DOHH2 (cell line): ENCODE measurements at regions not wholly inside any gene's neighbourhood (a gene's known extent, or its start where the extent isn't known, plus 50 kb on each side); places are given as distances from the start of the nearest gene placed in this dataset.

Experiments used
- H3F3A ChIP-seq: fragments of 200-600 bp; sonication (generic), shearing (Covaris generic); 2 replicates; pipeline ENCODE4 v1.6.0; 2016; ENCODE audit warnings: antibody characterized with exemption, mild to moderate bottlenecking; ENCODE audit not compliant: control insufficient read depth, insufficient read depth
- H3K27ac ChIP-seq: fragments of 200-600 bp; sonication (generic); 2 replicates; pipeline ENCODE4 v1.5.1; 2014; ENCODE audit warnings: low read depth, mild to moderate bottlenecking, low read length, moderate library complexity
- H3K27me3 ChIP-seq: fragments of 200-600 bp; sonication (generic); 2 replicates; pipeline ENCODE4 v1.6.1; 2014; ENCODE audit warnings: mild to moderate bottlenecking, low read length, mixed read lengths; ENCODE audit not compliant: control insufficient read depth
- H3K36me3 ChIP-seq: fragments of 200-600 bp; sonication (generic); 2 replicates; pipeline ENCODE4 v1.6.1; 2014; ENCODE audit warnings: mild to moderate bottlenecking, low read length, moderate library complexity, mixed read lengths; ENCODE audit not compliant: control insufficient read depth
- H3K4me1 ChIP-seq: fragments of 200-600 bp; sonication (generic); 2 replicates; pipeline ENCODE4 v1.6.1; 2014; ENCODE audit warnings: mild to moderate bottlenecking, low read length, mixed read lengths; ENCODE audit not compliant: control insufficient read depth
- H3K4me2 ChIP-seq: fragments of 200-600 bp; sonication (generic); 2 replicates; pipeline ENCODE4 v1.6.0; 2014; ENCODE audit warnings: mild to moderate bottlenecking, low read length, moderate library complexity
- H3K4me3 ChIP-seq: fragments of 200-600 bp; sonication (generic); 2 replicates; pipeline ENCODE4 v1.5.1; 2014; ENCODE audit warnings: mild to moderate bottlenecking, low read length, mixed read lengths
- H3K79me2 ChIP-seq: fragments of 200-600 bp; sonication (generic); 2 replicates; pipeline ENCODE4 v1.6.1; 2014; ENCODE audit warnings: mild to moderate bottlenecking, low read length, mixed read lengths; ENCODE audit not compliant: control insufficient read depth
- H3K9me2 ChIP-seq: fragments of 200-600 bp; sonication (generic); replicated peaks from 2 replicates; pipeline ENCODE4 v1.6.1; 2014; ENCODE audit warnings: mild to moderate bottlenecking, low read length, mixed read lengths; ENCODE audit not compliant: control insufficient read depth
- H3K9me3 ChIP-seq: fragments of 200-600 bp; sonication (generic); 2 replicates; pipeline ENCODE4 v1.6.1; 2014; ENCODE audit warnings: antibody characterized with exemption, low read length, mixed read lengths; ENCODE audit not compliant: control insufficient read depth, insufficient read depth
- H4K20me1 ChIP-seq: fragments of 200-600 bp; sonication (generic); 2 replicates; pipeline ENCODE4 v1.6.0; 2014; ENCODE audit warnings: low read depth, mild to moderate bottlenecking, antibody characterized with exemption, low read length, moderate library complexity; ENCODE audit not compliant: control insufficient read depth, insufficient read depth
- EZH2phosphoT487 ChIP-seq: fragments of 200-600 bp; sonication (generic); IDR thresholded peaks from 2 replicates; pipeline ENCODE4 v1.6.1; 2017; ENCODE audit warnings: borderline replicate concordance, mild to moderate bottlenecking, antibody characterized with exemption, low read length, moderate library complexity, mixed read lengths
- TF ChIP-seq, protein P1 (sequence below): fragments of 200-600 bp; sonication (generic); IDR thresholded peaks from one replicate; pipeline ENCODE4 v1.5.1; 2014; ENCODE audit warnings: antibody characterized with exemption, mild to moderate bottlenecking, low read depth, low read length; ENCODE audit not compliant: poor library complexity, severe bottlenecking

DNA sequence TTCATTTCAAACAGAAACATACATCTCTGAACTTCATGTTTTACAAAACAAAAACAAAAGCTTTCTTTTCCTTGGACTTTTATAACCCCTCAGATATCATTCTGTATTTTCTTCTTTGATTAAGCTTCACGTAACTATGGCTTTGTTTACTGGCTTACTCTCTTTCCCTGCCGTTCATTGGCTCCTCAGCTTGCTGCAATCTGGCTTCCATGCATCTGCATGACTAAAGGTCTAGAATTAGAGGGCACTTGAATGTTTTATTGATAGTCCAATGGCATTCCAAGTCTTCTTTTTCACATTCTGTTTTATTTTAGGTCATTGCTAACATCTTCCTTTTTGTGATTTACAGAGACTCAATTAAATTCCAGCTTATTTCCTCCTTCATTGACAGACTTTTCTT is 487.6 kb downstream of the GRXCR1 start:
- Histone ChIP-seq H3K9me3 (no peaks in the 10 kb centered on the region), H3K27ac (no peak overlapping the region), H4K20me1 (no peaks in the 10 kb centered on the region), H3K36me3 (no peaks in the 10 kb centered on the region), H3K4me1 (no peaks in the 10 kb centered on the region), H3K4me2 (no peak overlapping the region), H3K27me3 (no peaks in the 10 kb centered on the region), H3F3A (no peaks in the 10 kb centered on the region), H3K4me3 (no peak overlapping the region), H3K79me2 (no peaks in the 10 kb centered on the region), H3K9me2 (no peaks in the 10 kb centered on the region)
- no peak for TF ChIP-seq EZH2phosphoT487
- TF ChIP-seq, protein P1, sequence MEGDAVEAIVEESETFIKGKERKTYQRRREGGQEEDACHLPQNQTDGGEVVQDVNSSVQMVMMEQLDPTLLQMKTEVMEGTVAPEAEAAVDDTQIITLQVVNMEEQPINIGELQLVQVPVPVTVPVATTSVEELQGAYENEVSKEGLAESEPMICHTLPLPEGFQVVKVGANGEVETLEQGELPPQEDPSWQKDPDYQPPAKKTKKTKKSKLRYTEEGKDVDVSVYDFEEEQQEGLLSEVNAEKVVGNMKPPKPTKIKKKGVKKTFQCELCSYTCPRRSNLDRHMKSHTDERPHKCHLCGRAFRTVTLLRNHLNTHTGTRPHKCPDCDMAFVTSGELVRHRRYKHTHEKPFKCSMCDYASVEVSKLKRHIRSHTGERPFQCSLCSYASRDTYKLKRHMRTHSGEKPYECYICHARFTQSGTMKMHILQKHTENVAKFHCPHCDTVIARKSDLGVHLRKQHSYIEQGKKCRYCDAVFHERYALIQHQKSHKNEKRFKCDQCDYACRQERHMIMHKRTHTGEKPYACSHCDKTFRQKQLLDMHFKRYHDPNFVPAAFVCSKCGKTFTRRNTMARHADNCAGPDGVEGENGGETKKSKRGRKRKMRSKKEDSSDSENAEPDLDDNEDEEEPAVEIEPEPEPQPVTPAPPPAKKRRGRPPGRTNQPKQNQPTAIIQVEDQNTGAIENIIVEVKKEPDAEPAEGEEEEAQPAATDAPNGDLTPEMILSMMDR: no peak

DNA sequence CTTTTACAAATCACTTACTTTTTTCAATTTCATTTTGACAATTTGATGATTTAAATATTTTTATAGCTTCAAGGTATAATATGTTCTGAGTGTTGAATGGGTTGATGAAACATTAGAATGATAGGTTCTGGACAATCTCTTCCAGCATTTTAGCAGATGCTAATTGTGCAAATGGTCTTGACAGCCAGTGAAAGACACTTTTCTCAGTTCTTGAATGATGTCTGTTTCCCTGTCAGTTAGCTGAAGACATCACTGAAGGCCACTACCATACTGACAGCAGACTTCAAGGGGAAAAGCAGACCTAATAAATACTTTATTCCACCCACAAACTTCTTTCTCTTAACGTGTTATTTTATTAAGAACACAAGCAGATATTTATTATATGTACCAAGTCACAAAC is 498.6 kb downstream of the GRXCR1 start:
- H3K9me3 ChIP-seq: no peaks in the 10 kb centered on the region
- H3K36me3 ChIP-seq: no peaks in the 10 kb centered on the region
- H3K9me2 ChIP-seq: no peaks in the 10 kb centered on the region
- no peaks in the 10 kb centered on the region for H3F3A ChIP-seq
- no peak for TF ChIP-seq EZH2phosphoT487
- TF ChIP-seq, protein P1: no peak
- H3K79me2 ChIP-seq: no peaks in the 10 kb centered on the region
- no peak overlapping the region for H3K4me2 ChIP-seq
- no peaks in the 10 kb centered on the region for H4K20me1 ChIP-seq
- H3K4me1 ChIP-seq: no peaks in the 10 kb centered on the region
- H3K27me3 ChIP-seq: no peaks in the 10 kb centered on the region
- H3K4me3 ChIP-seq: no peak overlapping the region
- no peak overlapping the region for H3K27ac ChIP-seq

DNA sequence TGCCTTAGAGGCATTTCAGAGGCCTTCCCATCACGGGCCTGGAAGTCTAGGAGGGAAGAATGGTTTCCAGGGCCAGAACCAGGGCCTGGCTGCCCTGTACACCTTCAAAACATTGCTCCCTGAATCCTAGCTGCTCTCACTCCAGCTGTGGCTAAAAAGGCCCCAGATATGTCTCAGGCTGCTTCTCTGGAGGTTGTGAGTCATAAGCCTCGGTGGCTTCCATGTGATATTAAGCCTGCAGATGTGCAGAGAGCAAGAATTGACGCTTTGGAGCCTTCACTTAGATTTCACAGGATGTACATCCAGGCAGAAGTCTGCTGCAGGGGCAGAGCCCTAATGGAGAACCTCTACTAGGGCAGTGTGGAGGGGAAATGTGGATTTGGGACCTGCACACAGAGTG is 502.5 kb downstream of the GRXCR1 start:
- no peak for TF ChIP-seq EZH2phosphoT487
- TF ChIP-seq, protein P1: no peak

DNA sequence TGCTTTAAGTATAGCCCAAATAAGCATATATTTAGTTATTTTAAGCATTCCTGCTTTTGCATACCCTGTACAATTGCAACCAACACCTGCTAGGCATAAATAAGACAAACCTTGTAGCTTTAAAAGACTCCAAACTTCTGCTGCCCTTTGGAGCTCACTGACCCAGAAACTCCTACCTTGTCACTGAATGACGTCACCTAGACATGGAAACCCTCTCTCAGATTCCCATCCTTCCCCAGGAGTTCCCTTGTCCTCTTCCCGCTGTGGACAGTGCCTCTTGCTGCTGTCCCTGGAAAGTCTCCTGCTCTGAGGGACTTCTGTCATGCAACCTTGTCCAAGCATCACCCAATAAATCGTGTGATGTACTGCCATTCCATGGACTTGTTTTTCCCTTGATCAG is 507.2 kb downstream of the GRXCR1 start:
- no peaks in the 10 kb centered on the region for H3K4me1 ChIP-seq
- no peaks in the 10 kb centered on the region for H3K9me3 ChIP-seq
- no peak overlapping the region for H3K4me2 ChIP-seq
- no peaks in the 10 kb centered on the region for H4K20me1 ChIP-seq
- H3K36me3 ChIP-seq: no peaks in the 10 kb centered on the region
- no peaks in the 10 kb centered on the region for H3K27me3 ChIP-seq
- H3K4me3 ChIP-seq: no peak overlapping the region
- H3K9me2 ChIP-seq: no peaks in the 10 kb centered on the region
- H3K27ac ChIP-seq: no peak overlapping the region
- TF ChIP-seq, protein P1: no peak
- TF ChIP-seq EZH2phosphoT487: no peak
- no peaks in the 10 kb centered on the region for H3F3A ChIP-seq
- no peaks in the 10 kb centered on the region for H3K79me2 ChIP-seq

More for the DNA sequence above, 502.5 kb downstream of the GRXCR1 start:
- Histone ChIP-seq H3F3A (no peaks in the 10 kb centered on the region), H3K36me3 (no peaks in the 10 kb centered on the region), H3K9me2 (no peaks in the 10 kb centered on the region), H3K4me1 (no peaks in the 10 kb centered on the region), H3K4me3 (no peak overlapping the region), H3K4me2 (no peak overlapping the region), H4K20me1 (no peaks in the 10 kb centered on the region), H3K79me2 (no peaks in the 10 kb centered on the region), H3K27me3 (no peaks in the 10 kb centered on the region), H3K27ac (no peak overlapping the region), H3K9me3 (no peaks in the 10 kb centered on the region)
